ENCODE measurements at regions not wholly inside any gene's neighbourhood (a gene's known extent, or its start where the extent isn't known, plus 50 kb on each side); places are given as distances from the start of the nearest gene placed in this dataset.
"Not testable (repeated sequence)": the region's sequence is repeated elsewhere in the genome, so short reads cannot be mapped to it uniquely, and the experiment has no call there.

- not testable (repeated sequence) for TF ChIP-seq CTCF, POLR2AphosphoS5 (IDR thresholded peaks at IDR 0.05)
Measured at GRCh38 chr4:130772966-130773365, 1677.0 kb downstream of the C4orf33 start.
